ENCODE measurements at regions not wholly inside any gene's neighbourhood (a gene's known extent, or its start where the extent isn't known, plus 50 kb on each side); places are given as distances from the start of the nearest gene placed in this dataset.

GRCh38 chr7:106778656-106779250 is 86.3 kb upstream of the PIK3CG start:
- TF ChIP-seq CTCF (IDR thresholded peaks at IDR 0.05; ENCODE audit: low read depth, low read length, poor library complexity, severe bottlenecking): no peak
- no peak for TF ChIP-seq EZH2phosphoT487 (IDR thresholded peaks at IDR 0.05; ENCODE audit: borderline replicate concordance, low read length)

Measured in DOHH2 (cell line).